T-helper 22 cell (primary cell): ENCODE measurements at regions not wholly inside any gene's neighbourhood (a gene's known extent, or its start where the extent isn't known, plus 50 kb on each side); places are given as distances from the start of the nearest gene placed in this dataset.
"Not testable (repeated sequence)": the region's sequence is repeated elsewhere in the genome, so short reads cannot be mapped to it uniquely, and the experiment has no call there.

ENCODE experiments used
- DNase-seq: peaks from one replicate; pipeline ENCODE4 v3.0.0-alpha.2; 2020; ENCODE audit warnings: low read depth

- no peak for DNase-seq
Measured at GRCh38 chr13:22837980-22838647, 342.7 kb upstream of the SGCG start.

DNA sequence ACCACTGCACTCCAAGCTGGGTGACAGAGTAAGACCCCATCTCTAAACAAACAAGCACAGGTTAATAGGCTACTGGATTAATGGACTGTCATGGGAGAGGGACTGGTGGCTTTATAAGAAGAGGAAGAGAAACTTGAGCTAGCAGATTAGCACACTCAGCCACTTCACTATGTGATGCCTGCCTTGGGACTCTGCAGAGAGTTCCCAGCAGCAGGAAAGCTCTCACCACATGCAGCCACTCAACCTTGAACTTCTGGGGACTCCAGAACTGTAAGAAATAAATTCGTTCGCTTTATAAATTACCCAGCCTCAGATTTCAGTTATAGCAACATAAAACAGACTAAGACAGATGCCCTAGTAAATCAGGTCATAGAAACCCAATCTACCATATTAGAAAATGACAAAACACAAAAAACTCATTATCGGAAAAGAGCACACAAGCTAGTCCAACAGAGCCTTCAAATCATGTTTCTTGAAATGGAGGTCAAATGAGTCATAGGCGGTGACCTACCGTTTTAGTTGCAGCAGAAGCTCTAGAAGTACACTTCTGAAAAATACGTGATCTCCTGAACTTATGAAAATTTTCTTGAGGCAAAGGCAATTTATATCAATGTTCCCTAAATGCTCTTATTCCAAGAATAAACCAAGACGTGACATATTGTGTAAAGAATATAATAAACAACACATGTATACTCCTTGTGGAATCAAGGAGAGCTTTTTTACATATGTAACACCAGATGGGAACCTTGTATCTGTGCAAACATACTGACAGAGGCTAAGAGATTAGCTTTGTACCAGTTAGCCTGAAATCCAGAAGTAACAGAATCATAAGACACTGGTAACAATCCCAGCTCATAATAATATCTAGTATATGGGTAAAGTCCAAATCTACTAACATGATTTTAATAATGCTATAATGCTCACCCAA is 340.9 kb upstream of the SGCG start:
- DNase-seq: no peak

DNA sequence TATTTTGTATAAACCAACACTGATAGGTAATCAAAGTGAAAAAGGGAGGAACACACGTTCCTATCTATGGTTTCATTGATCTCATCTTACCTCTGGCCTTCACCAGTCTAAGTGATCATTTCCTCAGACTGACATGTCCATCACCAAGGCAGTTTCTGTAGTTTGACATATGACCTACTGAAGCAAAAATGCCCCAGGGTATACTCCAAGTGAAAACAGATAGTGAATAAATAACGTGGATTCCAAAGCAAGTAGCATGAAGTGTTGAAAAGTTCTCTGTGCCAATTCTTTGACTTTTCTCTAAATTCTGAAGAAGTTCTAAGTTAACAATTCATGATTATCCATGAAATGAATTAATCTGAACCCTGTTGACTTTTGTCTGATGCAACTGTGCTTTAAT is 334.2 kb upstream of the SGCG start:
- no peak for DNase-seq

DNA sequence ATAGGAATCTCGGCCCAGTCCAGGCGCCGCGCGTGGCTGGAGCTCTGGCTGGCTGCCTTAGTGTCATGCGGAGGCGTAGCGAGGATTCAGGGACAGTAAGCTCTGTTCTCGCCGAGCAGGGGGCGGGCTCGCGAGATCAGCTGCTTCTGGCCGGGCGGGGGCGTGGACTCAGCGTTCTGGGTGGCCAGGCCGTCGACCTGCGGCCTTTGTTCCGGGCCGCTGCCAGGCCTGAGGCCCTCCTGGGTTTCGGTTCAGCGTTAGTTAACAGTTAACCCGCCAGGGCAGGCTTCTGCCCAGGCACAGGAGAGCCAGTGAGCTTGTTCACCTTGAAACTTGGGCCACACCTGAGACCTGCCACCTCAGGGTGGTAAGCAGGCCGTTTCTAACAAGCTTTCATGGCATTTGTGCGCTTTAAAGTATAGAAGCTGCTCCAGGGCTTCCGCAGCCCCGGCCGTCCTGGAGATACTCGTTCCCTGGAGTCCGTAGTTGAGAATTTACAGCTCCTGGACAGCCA is 332.2 kb upstream of the SGCG start:
- DNase-seq: no peak

GRCh38 chr13:22855926-22856325 is 324.9 kb upstream of the SGCG start:
- no peak for DNase-seq

- not testable (repeated sequence) for DNase-seq
Measured at GRCh38 chr13:22858980-22859379, 321.8 kb upstream of the SGCG start.

GRCh38 chr13:22859411-22859810 is 321.4 kb upstream of the SGCG start:
- DNase-seq: not testable (repeated sequence)

DNA sequence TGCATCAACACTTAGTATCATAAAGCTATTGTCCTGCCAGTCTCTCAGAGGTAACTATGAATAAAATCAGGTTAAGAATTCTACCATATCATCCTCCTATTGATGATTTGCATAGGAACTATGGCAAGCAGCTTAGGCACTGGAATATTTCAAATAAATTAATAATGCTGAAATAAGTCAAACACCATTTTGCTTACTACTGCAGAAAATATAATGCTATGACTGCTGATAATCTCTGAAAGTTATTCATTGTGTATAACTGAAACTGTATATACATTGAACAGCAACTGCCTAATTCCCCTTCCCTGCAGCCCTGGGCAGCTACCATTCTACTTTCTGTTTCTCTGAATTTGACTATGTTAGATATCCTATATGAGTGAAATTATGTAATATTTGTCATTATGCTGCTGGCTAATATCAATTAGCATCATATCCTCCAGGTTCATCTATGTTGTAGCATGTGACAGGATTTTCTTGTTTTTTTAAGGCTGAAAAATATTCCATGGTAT is 318.8 kb upstream of the SGCG start:
- no peak for DNase-seq

DNA sequence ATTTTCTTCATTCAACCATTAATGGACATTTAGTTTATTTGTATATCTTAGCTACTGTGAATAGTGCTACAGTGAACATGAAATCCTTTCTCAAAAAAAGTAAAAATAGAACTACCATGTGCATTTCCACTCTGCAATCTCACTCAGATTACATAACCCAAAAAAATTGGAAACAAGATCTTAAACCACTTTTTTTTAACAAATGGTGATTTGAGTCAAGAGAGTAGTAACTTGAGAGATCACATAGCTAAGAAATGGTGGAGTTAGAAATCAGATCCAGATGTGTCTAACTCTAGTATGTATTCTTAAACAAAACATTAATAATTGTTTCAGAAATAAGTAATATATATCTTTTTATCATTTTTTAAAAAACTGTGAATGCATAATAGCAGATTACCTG is 318.3 kb upstream of the SGCG start:
- DNase-seq: no peak

GRCh38 chr13:22866221-22866620 is 314.6 kb upstream of the SGCG start:
- no peak for DNase-seq

DNA sequence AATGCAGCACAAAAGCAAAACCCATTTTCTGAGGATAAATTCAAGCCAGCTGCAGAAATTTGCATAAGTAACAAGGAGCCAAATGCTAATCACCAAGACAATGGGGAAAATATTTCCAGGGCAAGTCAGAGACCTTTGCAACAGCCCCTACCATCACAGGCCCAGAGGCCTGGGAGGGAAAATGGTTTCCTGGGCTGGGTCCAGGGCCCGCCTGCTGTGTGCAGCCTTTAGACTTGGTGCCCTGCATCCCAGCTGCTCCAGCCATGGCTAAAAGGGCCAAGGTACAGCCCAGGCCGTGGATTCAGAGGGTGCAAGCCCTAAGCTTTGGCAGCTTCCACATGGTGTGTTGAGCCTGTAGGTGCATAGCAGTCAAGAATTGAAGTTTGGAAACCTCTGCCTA is 309.5 kb upstream of the SGCG start:
- no peak for DNase-seq

DNA sequence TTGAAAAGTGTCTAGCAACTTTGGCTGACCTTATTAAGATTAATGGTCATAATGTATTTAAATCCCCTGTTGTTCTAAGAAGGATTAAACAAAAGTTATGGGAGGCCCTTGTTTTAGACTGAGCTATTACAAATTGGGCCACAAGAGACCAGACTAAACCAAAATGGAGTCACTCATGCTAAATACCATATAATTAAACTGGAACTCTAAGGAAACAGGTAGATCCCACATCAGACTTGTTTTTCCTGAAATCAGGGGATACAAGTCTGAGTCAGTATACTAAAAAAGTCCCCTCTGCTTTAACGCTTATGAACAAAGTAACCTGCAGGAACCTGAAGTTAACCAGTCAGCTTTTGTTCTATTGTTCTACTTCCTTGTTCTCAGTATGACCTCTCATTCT is 305.9 kb upstream of the SGCG start:
- no peak for DNase-seq

DNA sequence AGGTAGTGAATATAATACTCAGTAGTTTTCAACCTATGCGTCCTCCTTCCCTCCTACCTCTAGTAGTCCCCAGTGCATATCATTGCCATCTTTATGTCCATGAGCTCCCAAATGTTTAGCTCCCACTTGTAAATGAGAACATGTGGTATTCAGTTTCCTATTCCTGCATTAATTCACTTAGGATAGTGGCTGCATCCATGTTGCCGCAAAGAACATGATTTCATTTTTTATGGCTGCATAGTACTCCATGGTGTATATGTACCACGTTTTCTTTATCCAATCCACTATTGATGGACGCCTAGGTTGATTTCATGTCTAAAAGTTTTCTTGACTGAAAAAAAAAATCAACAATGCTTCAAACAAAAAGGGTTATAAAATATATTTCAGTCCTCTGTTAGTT is 303.4 kb upstream of the SGCG start:
- DNase-seq: no peak

- DNase-seq: no peak
Measured at GRCh38 chr13:22880741-22881720, 299.7 kb upstream of the SGCG start.

GRCh38 chr13:22881721-22882608 is 298.8 kb upstream of the SGCG start:
- not testable (repeated sequence) for DNase-seq

GRCh38 chr13:22883262-22883840 is 297.4 kb upstream of the SGCG start:
- DNase-seq: no peak

DNA sequence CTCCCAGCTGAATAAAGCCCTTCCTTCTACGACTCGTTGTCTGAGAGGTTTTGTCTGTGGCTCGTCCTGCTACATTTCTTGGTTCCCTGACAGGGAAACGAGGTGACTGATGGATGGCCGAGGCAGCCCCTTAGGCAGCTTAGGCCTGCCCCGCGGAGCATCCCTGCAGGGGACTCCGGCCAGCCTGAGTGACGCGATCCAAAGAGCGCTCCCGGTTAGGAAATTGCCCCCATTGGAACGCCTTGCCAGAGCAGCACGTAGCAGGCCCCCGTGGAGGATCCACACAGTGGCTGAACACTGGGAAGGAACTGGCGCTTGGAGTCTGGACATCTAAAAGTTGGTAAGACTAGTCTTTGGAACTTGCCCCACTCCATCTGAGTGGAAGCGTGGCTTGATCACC is 296.8 kb upstream of the SGCG start:
- no peak for DNase-seq

DNA sequence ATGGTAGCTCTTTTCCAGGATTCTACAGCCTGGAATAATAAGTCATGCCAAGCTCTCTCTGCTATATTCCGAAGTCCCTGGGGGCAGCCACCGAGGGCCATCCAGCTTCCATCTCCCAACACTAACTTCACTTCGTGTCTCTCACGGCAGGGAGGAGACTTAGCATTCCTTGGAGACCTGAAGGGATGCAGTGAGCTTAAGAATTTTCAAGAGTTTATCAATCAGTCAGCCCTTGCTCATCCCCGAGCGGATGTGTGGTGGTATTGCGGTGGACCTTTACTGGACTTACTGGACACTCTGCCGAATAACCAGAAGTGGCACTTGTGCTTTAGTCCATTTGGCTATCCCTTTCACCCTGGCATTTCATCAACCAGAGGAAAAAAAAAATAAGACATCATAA is 294.7 kb upstream of the SGCG start:
- not testable (repeated sequence) for DNase-seq

- not testable (repeated sequence) for DNase-seq
Measured at GRCh38 chr13:22889376-22889775, 291.4 kb upstream of the SGCG start.

DNA sequence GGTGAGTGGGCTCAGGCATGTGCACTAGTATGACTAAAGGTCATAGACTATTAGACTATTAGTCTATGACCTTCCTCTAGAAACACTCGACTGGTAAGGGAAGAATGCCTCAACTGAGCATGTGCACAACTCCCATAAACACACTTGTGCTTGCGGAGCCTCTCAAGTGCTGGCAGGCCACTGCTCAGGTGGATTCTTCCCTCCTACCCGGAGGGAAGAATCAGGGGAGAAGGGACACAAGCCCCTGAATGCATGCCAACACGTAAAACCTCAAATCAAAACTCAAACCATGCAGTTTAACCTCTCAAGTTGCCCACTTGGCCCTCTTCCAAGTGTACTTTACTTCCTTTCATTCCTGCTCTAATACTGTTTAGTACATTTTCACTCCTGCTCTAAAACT is 287.6 kb upstream of the SGCG start:
- DNase-seq: no peak
